KOPT-K1 (cell line): ENCODE measurements at regions not wholly inside any gene's neighbourhood (a gene's known extent, or its start where the extent isn't known, plus 50 kb on each side); places are given as distances from the start of the nearest gene placed in this dataset.

ENCODE experiments used
- H3K27ac ChIP-seq: fragments of 200-600 bp; sonication (generic); 2 replicates; pipeline ENCODE4 v1.5.1; 2016; ENCODE audit warnings: antibody characterized with exemption, mild to moderate bottlenecking, low read depth, low read length; ENCODE audit not compliant: poor library complexity, severe bottlenecking
- H3K36me3 ChIP-seq: fragments of 200-600 bp; sonication (generic); 2 replicates; pipeline ENCODE4 v1.5.1; 2017; ENCODE audit warnings: antibody characterized with exemption, mild to moderate bottlenecking, low read length, moderate library complexity; ENCODE audit not compliant: insufficient read depth
- H3K9me3 ChIP-seq: fragments of 200-600 bp; sonication (generic); 2 replicates; pipeline ENCODE4 v1.5.1; 2017; ENCODE audit warnings: antibody characterized with exemption, low read length, mild to moderate bottlenecking; ENCODE audit not compliant: insufficient read depth, poor library complexity, severe bottlenecking

DNA sequence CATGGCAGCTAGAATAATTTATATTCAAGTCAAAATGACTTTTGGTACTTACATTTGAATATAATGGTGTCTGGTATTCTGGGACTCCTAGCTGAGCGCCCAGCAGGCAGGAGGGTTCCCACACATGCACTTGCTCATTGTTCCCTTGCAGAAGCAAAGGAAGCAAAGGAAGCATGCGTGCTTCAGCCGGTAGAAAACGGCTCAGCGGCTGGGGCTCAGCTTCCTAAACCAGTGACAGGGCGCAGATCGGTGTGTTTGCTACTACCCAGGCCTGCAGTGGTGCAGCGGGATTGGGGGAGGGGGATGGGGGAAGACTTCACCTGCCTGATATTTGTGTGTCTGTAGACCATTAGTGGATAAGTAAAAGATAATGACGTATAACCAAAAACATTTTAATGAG, 978.3 kb upstream of the TENM3 start:
- H3K27ac ChIP-seq = no peak overlapping the region
- H3K36me3 ChIP-seq = no peaks in the 10 kb centered on the region
- H3K9me3 ChIP-seq = no peaks in the 10 kb centered on the region

DNA sequence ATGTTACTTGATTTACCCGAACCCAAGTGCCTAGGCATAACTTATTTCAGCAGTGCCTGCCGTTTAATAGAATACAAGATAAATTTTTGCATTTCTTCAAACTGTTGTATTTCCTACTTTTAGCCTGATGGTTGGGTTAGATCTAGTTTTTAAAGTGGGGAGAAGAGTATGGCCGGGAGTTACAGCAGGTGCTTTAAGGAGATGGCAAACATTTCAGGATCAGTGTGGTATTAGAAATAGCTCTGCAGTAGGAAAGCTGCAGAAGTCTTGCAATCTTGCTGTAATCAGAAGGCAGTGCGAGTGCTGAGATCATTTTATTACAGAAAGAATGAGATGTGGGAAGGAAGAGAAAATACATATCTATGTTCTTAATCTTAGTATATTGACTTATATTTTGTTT, 977.8 kb upstream of the TENM3 start:
- Histone ChIP-seq H3K9me3 (no peaks in the 10 kb centered on the region), H3K27ac (no peak overlapping the region), H3K36me3 (no peaks in the 10 kb centered on the region)

DNA sequence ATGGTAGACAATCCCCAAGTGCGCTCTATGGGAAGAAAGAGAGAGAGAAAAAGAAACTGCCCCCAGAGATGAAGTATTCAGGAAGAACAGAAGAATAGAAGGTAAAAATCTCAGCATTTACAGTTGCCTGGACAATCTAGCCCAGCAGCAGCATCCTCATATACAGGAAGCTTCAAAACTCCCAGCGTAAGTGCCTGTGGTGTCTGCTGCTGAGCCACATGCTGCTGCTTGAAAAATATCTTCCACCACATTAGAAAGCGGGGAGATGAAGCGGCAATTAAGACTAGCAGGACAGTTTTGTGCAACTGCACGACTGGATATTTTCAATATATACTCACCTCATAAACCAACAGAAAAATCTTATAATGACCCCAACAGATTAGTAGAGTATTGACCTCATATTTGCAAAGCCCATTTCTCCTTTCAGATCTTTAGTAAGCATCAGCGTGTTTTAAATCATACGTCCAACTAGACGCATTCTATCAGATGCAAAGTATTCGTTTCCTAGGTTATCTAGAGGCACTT, 972.0 kb upstream of the TENM3 start:
- Histone ChIP-seq H3K36me3 (no peaks in the 10 kb centered on the region), H3K27ac (no peak overlapping the region), H3K9me3 (no peaks in the 10 kb centered on the region)

DNA sequence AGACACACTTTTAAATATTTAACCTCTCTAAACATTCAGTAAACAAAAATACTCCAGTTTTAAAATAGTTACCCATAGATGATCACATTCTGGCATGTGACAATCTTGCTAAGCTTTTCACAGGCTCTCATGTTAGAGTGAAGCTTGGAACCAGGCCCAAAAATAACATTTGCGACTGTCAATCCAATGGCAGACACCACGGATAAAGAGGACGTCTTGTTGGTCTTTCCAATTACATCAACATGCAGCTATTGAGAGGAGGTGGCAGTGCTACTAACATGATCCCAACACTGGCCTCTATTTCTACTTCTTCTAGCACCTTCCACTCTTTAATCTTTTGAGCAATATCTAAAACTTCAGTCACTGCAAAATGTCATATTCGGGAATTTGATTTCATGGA, 970.8 kb upstream of the TENM3 start:
- H3K9me3 ChIP-seq = no peaks in the 10 kb centered on the region
- no peaks in the 10 kb centered on the region for H3K36me3 ChIP-seq
- no peak overlapping the region for H3K27ac ChIP-seq

DNA sequence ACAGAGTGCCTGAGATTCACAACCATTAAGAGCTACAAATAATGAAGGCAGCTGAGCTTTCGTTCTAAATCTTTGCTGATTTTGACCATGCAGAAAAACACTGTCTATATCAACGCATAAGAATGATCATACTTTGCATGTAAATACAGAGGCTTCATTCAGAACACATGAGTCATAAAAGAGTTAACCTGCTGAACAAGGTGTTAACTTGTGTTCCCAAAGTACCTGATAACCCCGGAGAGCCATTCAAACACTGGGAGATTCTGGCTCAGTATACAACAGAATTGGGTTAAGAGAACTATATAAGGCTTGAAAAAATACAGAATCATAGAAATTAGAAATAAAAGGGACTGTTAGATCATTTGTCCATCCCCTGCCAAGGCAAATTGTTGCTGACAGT, 964.3 kb upstream of the TENM3 start:
- no peaks in the 10 kb centered on the region for H3K36me3 ChIP-seq
- no peaks in the 10 kb centered on the region for H3K9me3 ChIP-seq
- H3K27ac ChIP-seq = no peak overlapping the region

DNA sequence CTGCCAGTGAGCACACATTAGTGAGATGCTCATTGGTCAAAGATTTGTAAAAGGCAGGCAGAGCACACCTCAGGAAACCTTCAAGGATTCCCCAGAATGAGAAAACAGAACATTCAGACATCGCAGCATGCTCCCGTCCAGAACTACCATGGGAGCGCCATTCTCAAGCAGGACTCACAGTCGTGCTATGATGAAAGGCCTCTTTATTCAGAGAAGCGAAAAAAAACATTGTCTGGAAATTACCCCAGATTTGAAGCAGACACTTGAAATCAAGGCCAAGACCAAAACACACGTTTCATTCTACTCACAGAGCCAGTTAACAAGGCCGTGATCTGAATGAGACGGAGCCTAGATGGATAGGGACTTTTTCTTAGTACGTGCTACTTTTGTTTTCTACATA, 961.8 kb upstream of the TENM3 start:
- Histone ChIP-seq H3K27ac (no peak overlapping the region), H3K9me3 (no peaks in the 10 kb centered on the region), H3K36me3 (no peaks in the 10 kb centered on the region)

DNA sequence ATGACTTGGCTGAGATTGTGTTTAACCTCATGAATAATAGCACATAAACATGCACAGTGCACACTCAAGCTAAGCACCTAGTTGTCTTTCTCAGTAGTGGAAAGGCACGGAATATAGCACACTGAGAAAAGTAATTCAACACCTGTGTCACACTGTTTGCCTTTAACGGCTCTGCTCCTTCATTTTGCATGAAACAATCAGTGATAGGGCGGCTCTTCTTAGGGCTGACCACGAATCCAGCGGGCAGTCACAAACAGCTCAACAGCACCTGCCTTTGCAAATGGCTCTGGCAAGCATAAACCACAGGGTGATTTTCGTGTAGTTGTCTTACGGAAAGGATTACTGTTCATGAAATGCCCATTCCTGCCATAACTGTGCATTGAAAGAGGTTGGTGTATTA, 954.0 kb upstream of the TENM3 start:
- H3K9me3 ChIP-seq = no peaks in the 10 kb centered on the region
- no peak overlapping the region for H3K27ac ChIP-seq
- H3K36me3 ChIP-seq = no peaks in the 10 kb centered on the region

DNA sequence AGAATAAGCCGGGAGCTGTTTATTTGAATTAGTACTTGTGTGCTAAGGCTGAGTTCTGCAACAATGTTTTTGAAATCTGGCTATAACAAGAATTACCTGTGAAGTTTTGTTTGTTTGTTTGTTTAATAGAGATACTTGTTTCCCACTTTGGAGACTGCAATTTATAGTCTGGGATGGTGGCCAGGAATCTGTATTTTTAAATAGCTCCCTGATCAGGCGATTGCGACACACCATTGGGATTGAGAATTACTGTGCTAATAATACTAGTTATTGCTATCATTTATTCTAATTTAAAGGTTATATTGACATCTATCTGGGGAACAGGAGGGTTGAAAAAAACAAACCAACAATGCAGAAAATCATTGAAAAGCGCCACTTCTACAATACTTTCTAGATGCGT, 951.6 kb upstream of the TENM3 start:
- H3K9me3 ChIP-seq = no peaks in the 10 kb centered on the region

DNA sequence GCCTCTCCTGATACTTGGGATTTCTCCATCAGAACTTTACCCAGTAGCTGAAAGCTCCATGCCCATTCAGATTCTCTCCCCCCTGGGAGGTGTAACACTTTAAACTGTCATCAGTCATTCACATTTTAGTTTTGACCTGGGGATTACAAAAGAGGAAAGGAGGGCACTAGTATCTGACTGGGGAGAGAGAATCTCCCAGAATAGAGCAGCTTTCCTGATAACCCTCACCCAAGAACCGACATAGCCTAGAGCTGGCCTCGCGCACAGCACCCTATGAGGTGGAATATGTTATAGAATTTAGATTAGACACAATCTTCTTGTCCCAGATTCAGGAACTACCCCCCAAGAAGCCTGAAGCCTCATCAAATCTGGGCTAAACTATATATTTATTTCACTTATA, 950.2 kb upstream of the TENM3 start:
- H3K27ac ChIP-seq = no peak overlapping the region
- H3K36me3 ChIP-seq = no peaks in the 10 kb centered on the region
- no peaks in the 10 kb centered on the region for H3K9me3 ChIP-seq

More for the DNA sequence above, 951.6 kb upstream of the TENM3 start:
- Histone ChIP-seq H3K36me3 (no peaks in the 10 kb centered on the region), H3K27ac (no peak overlapping the region)

DNA sequence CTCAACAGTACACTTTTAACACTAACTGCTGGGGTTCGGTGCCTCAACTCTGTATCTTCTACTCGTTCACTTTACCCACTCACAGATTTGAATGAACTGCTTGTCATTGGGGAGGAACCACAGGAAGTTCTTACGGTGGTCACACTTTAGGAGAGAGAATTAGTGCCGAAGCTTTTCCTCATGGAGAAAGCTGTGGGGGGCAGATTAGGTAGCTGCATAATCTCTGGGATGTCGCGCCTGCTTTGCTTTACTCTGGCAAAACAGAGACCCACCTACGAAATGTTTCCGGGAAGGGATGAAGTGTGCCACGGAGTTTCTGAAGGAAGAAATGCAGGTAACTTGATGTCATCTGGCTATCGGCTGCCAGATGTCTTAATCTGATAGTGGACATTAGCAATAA, 949.7 kb upstream of the TENM3 start:
- H3K27ac ChIP-seq = no peak overlapping the region
- no peaks in the 10 kb centered on the region for H3K36me3 ChIP-seq
- H3K9me3 ChIP-seq = no peaks in the 10 kb centered on the region

DNA sequence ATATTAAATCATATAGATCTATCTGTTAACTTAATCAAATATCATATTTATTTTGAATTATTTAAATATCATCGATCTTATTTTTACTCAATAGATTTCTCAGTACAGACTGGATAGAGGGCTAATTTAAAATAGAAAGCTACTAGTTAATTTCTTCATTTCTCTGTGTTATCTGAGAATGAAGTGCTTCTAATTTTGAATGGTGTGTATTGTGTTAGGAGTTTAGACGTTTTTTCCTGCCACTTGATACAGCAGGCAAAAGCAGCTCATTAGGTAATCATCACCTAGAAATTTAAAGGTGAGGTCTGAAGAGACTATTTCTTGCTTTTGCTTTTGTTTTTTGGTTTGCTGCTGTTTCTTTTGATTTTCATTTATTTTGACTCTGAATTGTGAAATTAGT, 948.8 kb upstream of the TENM3 start:
- H3K36me3 ChIP-seq = no peaks in the 10 kb centered on the region
- no peak overlapping the region for H3K27ac ChIP-seq
- H3K9me3 ChIP-seq = no peaks in the 10 kb centered on the region

DNA sequence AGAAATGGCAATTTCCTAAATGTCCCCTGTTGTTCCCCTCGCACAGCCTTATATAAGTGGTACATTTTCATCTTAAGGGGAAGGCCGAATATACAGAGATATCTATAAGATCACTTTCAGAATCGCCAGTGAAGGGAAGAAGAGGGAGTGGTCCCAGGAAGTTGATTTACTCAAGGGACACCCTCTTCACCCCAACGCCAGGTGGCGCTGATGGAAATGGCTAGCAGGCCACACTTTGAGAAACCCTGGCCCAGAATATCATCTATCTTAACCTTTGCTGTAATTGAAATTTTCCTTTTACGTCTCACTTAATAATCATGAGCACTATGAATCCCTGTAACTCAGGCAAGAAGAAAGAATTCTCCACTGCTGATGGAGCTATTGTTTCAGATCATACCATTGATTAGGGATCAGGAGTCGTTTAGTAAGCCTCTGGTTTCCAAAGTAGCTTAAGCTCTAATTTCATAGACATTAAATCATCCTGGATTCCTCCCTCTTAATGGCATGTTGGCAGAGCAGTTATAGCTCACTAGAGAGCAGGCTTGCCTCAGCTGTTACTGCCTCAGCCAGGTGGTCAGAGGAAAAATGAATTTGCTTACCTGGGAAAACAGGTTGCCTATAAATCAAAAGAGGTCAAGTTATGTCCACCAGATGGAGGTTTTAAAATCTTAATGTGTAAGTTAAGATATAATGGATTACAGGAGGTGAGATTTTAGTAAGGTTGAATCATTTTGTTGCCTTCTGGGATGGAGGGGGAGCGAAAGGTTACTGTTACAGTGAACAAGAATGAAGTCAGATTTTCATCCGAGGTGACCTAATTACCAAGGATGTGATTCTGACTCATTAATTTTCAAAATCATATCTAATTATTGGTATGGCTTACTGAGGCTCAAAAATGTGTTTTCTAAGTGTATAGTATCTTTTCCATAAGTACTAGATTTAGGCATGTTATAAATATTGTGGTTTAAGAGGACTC, 941.2 kb upstream of the TENM3 start:
- Histone ChIP-seq H3K27ac (no peak overlapping the region), H3K9me3 (no peaks in the 10 kb centered on the region), H3K36me3 (no peaks in the 10 kb centered on the region)

DNA sequence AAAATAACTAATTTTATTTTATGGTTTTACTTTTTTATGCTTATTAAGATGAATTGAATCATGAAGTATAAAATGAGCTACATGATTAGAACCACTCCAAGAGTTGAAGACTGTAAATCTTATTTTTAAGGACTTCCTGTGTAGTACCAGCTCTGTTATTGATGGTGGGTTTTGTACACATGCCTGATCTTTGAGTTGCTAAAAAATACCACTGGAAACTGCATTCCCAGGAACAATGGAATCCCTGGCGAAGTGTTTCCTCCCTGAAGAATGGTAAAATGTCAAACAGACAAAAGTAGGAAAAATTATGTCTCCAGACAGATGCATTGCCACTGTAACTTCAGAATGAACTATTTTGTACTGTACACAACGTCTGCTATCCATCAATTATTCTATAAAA, 935.4 kb upstream of the TENM3 start:
- H3K27ac ChIP-seq = no peak overlapping the region
- H3K9me3 ChIP-seq = no peaks in the 10 kb centered on the region

DNA sequence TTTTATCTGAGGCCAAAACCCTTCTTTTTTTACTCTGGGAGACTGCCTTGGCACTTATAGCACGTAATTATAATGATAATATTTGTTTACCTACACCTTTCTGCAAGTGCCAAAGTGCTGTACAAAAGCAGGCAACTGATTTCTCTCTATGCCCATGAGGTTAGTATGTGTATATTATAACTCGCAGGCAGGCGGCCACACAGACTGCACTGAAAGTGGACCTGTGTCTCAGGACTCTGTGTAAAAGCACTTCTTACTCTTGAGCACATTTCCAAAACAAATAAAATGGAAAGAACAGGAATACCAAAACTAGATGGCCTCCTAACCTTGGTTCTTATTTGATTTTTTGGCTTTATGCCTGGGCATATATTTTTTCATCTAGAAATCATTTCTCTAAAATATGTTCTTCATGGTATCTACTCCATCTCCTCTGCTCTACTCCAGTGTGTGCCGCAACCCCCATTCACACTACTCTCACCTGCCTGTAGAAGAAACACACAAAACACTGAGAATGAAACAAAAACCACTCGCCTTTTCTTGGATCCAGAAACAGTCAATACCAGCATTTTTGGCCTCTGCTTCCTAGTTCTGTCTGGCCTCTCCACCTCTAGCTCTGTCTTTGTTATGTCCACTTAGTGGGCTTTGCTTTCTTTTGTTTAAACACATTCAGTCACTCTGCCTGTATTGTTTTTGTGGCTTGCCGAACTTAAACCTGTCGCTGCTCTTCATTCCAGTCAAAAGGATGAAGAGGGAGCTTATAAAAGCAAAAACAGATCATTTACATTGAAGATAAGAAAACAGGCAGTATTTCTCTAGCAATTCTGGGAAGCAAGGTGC, 934.5 kb upstream of the TENM3 start:
- no peaks in the 10 kb centered on the region for H3K36me3 ChIP-seq
- H3K9me3 ChIP-seq = no peaks in the 10 kb centered on the region
- H3K27ac ChIP-seq = no peak overlapping the region

More for the DNA sequence above, 935.4 kb upstream of the TENM3 start:
- H3K36me3 ChIP-seq = no peaks in the 10 kb centered on the region

DNA sequence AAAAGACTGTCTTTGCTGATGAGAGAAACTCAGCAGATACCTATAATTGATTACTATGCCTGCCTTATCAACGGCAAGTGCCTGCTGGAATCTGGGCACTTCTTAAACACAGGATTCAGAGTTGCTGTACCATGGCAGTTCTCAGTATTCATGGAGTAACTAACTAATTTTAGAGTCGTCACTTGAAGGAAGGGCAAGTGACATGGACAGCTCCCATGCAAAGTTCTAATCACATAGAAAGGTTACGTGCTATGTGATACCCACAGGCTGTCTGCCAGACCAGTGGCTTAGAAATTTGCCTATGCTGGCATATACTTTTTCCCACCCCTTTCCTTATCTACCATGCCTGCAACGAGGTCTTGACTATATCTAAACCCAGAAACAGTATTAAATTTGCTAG, 931.1 kb upstream of the TENM3 start:
- Histone ChIP-seq H3K36me3 (no peaks in the 10 kb centered on the region), H3K27ac (no peak overlapping the region), H3K9me3 (no peaks in the 10 kb centered on the region)
